ENCODE measurements at regions not wholly inside any gene's neighbourhood (a gene's known extent, or its start where the extent isn't known, plus 50 kb on each side); places are given as distances from the start of the nearest gene placed in this dataset.

- no peaks in the 10 kb centered on the region for H3K36me3 Mint-ChIP-seq
- H3K4me1 Mint-ChIP-seq (ENCODE audit: unreplicated experiment) = no peaks in the 10 kb centered on the region
- DNase-seq (ENCODE audit: extremely low spot score, unreplicated experiment) = no peak
- no peak for TF ChIP-seq CTCF (conservative IDR thresholded peaks at IDR 0.05)
- H3K27me3 Mint-ChIP-seq = no peaks in the 10 kb centered on the region
- peaks cover 3% of the 10 kb centered on the region for H3K9me3 Mint-ChIP-seq
- H3K4me3 Mint-ChIP-seq = no peak overlapping the region
- no peak overlapping the region for H3K27ac Mint-ChIP-seq
Measured at GRCh38 chr4:13093170-13093569, 391.0 kb downstream of the RAB28 start.

GRCh38 chr4:13092702-13093101, 391.4 kb downstream of the RAB28 start:
- DNase-seq (ENCODE audit: extremely low spot score, unreplicated experiment) = no peak
- Mint-ChIP-seq H3K27ac (no peak overlapping the region), H3K27me3 (no peaks in the 10 kb centered on the region), H3K4me1 (ENCODE audit: unreplicated experiment) (no peaks in the 10 kb centered on the region), H3K36me3 (no peaks in the 10 kb centered on the region), H3K4me3 (no peak overlapping the region), H3K9me3 (peaks cover 3% of the 10 kb centered on the region)
- no peak for TF ChIP-seq CTCF (conservative IDR thresholded peaks at IDR 0.05)

GRCh38 chr4:13089659-13089998, 394.5 kb downstream of the RAB28 start:
- H3K4me1 Mint-ChIP-seq (ENCODE audit: unreplicated experiment) = no peaks in the 10 kb centered on the region
- no peak overlapping the region for H3K4me3 Mint-ChIP-seq
- H3K9me3 Mint-ChIP-seq = peaks cover 1% of the 10 kb centered on the region
- DNase-seq (ENCODE audit: extremely low spot score, unreplicated experiment) = no peak
- TF ChIP-seq CTCF (conservative IDR thresholded peaks at IDR 0.05) = no peak
- H3K27me3 Mint-ChIP-seq = peaks cover under 1% of the 10 kb centered on the region
- no peaks in the 10 kb centered on the region for H3K36me3 Mint-ChIP-seq
- H3K27ac Mint-ChIP-seq = no peak overlapping the region

GRCh38 chr4:13088726-13089658, 395.1 kb downstream of the RAB28 start:
- Mint-ChIP-seq H3K4me1 (ENCODE audit: unreplicated experiment) (no peaks in the 10 kb centered on the region), H3K27me3 (peaks cover 3% of the 10 kb centered on the region), H3K4me3 (no peak overlapping the region), H3K27ac (no peak overlapping the region), H3K36me3 (no peaks in the 10 kb centered on the region), H3K9me3 (peaks cover 6% of the 10 kb centered on the region)
- TF ChIP-seq CTCF (conservative IDR thresholded peaks at IDR 0.05) = no peak
- no peak for DNase-seq (ENCODE audit: extremely low spot score, unreplicated experiment)

- Mint-ChIP-seq H3K4me1 (ENCODE audit: unreplicated experiment) (no peaks in the 10 kb centered on the region), H3K9me3 (peaks cover 12% of the 10 kb centered on the region), H3K27ac (no peak overlapping the region), H3K4me3 (no peak overlapping the region), H3K27me3 (peaks cover 3% of the 10 kb centered on the region), H3K36me3 (peaks cover 4% of the 10 kb centered on the region)
- TF ChIP-seq CTCF (conservative IDR thresholded peaks at IDR 0.05) = no peak
- no peak for DNase-seq (ENCODE audit: extremely low spot score, unreplicated experiment)
Measured at GRCh38 chr4:13087041-13087440, 397.1 kb downstream of the RAB28 start.

Measured in type B pancreatic cell (in vitro differentiated cells).